HG03135 (cell line): ENCODE measurements at regions not wholly inside any gene's neighbourhood (a gene's known extent, or its start where the extent isn't known, plus 50 kb on each side); places are given as distances from the start of the nearest gene placed in this dataset.
"Not testable (repeated sequence)": the region's sequence is repeated elsewhere in the genome, so short reads cannot be mapped to it uniquely, and the experiment has no call there.

ENCODE experiments used
- ATAC-seq: cut with Tn5 transposase; IDR thresholded peaks from one replicate; pipeline ENCODE4 v1.9.1; 2021; ENCODE audit warnings: mild to moderate bottlenecking, moderate library complexity; ENCODE audit not compliant: unreplicated experiment

DNA sequence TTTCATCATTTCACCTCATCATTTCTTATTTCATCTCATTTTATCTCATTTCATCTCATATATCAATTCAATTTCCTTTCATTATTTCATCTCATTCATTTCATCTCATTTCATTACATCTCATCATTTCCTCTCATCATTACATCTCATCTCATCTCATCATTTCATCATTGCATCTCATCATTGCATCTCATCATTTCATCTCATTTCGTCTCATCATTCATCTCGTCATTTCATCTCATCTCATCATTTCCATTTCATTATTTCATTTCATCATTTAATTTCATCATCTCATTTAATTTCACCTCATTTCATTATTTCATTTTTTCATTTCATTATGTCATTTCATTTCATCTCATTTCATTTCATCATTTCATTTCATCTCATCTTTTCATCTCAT, 168.5 kb upstream of the FAM72C start:
- ATAC-seq, result not testable (repeated sequence)

- ATAC-seq, result not testable (repeated sequence)
Observed at GRCh38 chr1:144105006-144105405, 133.2 kb upstream of the FAM72C start.

DNA sequence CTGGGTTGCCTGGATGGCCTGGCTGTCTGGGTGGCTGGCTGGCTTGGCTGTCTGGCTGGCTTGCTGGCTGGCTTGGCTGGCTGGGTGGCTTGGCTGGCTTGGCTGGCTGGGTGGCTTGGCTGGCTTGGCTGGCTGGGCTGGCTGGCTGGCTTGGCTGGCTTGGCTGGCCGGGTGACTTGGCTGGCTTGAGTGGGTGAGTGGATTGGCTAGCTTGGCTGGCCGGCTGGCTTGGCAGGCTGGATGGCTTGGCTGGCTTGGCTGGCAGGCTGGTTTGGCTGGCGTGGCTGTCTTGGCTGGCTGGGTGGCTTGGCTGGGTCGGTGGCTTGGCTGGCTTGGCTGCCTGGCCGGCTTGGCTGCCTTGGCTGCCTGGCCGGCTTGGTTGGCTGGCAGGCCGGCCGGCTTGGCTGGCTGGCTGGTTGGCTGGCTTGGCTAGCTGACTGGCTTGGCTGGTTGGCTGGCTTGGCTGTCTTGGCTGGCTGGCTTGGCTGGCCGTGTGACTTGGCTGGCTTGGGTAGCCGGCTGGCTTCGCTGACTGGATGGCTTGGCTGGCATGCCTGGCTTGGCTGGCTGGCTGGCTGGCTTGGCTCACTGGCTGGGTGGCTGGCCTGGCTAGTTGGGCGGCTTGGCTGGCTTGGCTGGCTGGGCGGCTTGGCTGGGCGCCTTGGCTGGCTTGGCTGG, 132.4 kb upstream of the FAM72C start:
- not testable (repeated sequence) for ATAC-seq

GRCh38 chr1:144103156-144103880, 131.5 kb upstream of the FAM72C start:
- not testable (repeated sequence) for ATAC-seq

GRCh38 chr1:144102046-144102745, 130.4 kb upstream of the FAM72C start:
- not testable (repeated sequence) for ATAC-seq

DNA sequence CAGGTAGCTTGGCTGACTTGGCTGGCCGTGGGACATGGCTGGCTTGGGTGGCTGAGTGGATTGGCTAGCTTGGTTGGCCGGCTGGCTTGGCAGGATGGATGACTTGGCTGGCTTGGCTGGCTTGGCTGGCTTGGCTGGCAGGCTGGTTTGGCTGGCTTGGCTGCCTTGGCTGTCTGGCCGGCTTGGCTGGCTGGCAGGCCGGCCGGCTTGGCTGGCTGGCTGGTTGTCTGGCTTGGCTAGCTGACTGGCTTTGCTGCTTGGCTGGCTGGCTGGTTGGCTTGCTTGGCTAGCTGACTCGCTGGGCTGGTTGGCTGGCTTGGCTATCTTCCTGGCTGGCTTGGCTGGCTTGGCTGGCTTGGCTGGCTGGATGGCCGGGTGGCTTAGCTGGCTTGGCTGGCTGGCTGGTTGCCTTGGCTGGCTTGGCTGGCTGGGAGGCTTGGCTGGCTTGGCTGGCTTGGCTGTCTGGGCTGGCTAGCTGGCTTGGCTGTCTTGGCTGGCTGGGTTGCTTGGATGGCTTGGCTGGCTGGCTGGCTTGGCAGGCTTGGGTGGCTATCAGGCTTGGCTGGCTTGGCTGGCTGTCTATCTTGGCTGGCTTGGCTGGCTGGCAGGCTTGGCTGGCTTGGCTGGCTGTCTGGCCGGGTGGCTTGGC, 129.7 kb upstream of the FAM72C start:
- ATAC-seq, result no peak

DNA sequence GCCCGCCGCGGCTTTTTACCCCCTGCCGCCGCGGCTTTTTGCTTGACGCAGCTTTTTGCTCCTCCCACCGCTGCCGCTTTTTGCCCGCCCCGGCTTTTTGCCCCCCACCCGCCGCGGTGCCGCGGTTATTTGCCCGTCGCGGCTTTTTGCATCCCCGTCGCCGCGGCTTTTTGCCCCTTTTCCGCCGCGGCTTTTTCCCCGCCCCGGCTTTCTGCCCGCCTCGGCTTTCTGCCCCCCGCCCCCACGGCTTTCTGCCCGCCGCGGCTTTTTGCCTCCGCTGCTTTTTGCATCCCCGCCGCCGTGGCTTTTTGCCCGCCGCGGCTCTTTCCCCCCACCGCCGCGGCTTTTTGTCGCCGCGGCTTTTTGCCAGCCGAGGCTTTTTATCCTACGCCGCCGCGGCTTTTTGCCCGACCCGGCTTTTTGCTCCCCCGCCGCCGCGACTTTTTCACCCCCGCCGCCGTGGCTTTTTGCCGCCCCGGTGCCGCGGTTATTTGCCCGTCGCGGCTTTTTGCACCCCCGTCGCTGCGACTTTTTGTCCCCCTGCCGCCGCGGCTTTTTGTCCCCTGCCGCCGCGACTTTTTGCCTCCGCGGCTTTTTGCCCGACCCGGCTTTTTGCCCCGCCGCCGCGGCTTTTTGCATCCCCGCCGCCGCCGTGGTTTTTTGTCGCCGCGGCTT, 105.5 kb upstream of the FAM72C start:
- not testable (repeated sequence) for ATAC-seq

- ATAC-seq, result not testable (repeated sequence)
Observed at GRCh38 chr1:144076646-144077045, 104.9 kb upstream of the FAM72C start.

DNA sequence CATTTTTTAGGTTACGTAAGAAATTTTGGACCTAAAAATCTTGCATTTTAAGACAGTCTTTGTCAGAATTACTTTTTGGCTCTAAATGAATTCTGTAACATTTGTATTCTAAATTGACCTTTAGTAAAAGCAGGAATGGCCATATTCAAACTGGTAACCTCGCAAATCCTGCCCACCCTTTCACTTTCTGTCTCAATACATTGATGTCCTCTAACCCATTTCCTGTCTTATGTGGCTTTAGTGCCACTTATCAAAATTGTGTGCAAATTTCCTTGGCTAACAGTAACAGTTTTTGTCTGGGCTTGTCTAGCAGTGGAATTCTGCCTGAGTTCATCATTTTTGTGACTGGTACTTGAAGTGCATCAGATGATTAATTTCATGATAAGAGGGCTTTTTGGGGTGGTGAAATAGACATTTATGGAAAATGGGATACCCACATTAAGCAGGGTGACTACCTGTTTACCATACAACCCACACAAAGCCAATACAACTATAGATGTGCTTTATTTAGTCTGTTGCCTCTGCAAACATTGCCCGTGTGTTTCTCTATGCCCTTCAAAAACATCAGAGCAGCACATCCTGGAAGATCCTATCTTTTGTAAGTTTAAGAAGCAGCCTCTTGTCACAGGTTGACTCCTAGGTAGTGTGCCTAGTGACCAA, 98.7 kb upstream of the FAM72C start:
- not testable (repeated sequence) for ATAC-seq

GRCh38 chr1:144067042-144067441, 95.3 kb upstream of the FAM72C start:
- not testable (repeated sequence) for ATAC-seq

DNA sequence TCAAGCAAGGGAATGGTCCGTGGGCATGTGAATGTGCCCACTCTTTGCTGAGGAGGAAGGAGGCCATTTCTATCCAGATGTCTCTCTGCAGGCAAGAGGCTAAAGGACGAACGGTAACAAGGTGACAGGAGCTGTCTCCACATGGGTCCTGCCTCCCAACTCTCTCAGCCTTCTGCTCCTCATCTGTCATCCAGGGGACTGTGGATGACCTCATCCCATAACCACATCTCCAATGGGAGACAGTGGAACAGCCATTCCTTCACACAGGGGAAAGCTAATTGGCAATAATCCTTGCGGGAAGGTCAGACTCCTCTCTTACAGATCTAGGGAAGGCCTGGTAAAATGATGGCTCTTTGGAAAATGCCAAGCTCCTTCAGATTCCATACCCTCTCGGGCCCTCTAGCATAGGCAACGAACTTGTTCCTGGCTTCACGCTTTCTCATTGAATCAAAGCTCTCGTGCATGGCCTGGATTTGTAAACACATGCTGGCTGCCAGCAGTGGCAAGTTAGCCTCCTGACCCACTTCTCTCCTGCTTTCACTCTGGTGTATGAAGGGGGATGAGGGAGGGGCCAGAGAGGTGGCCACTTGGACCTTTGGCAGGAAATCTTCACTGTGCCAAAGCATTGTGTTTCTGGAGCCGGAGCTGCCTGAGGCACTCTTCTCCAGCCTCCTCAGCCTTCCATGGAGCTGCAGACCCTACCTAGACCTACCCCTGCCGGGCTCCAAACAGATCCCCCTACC, 94.5 kb upstream of the FAM72C start:
- not testable (repeated sequence) for ATAC-seq

GRCh38 chr1:144065299-144066060, 93.7 kb upstream of the FAM72C start:
- not testable (repeated sequence) for ATAC-seq

GRCh38 chr1:144049365-144049764, 77.6 kb upstream of the FAM72C start:
- not testable (repeated sequence) for ATAC-seq

DNA sequence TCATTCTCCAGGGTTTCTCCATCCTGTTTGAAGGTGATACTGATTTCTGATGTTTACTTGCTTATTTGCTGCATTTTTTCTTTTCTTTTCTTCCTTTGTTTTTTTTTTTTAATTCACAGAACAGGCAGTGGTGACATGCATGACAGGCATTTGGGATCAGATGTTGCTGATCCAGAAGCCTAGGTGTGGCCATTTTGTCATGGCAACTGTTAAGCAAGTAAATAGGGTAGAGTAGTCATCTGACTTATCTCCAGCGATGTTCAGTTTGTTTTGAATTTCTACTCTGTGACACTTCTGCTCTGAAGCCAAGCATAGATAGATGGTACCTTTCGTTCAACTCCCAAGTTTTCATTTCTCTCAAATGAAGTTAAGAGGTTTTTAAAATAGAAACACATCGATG, 74.9 kb upstream of the FAM72C start:
- not testable (repeated sequence) for ATAC-seq

DNA sequence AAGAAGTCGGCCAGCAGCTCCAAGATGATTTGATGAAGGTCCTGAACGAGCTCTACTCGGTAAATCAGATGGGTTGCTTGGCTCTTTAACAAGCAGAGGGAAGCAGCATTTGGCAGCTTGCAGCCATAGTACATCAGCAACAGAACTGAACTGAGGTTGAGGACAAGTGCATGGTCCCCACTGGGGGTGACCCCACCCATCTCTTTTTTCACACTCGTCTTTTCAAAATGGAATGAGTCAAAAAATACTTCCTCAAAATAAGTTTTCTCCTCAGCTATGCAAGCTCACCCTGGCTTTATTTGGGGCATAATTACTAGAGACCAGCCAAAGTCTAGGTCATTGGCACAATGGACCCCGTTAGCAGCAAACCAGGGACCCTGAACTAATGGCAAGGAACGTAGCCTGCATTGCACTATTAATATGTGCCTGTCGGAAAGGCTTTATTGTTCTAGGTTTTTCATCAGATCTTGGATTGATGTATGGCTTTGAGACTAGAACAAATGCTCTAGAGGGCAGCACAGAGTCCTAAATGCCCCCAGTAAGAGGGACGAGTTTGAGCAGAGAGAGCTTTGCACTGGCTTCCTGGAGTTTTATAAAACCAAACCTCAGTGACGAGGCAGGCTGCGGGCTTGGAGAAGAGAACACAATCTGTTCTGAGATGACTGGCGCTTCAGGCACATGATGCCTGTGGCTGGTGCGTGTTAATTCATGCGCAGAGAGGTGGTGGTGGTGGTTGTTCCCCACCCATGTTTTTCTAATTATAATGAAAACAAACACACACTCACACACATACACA, 74.2 kb upstream of the FAM72C start:
- ATAC-seq, result not testable (repeated sequence)

GRCh38 chr1:144042251-144042650, 70.5 kb upstream of the FAM72C start:
- not testable (repeated sequence) for ATAC-seq

DNA sequence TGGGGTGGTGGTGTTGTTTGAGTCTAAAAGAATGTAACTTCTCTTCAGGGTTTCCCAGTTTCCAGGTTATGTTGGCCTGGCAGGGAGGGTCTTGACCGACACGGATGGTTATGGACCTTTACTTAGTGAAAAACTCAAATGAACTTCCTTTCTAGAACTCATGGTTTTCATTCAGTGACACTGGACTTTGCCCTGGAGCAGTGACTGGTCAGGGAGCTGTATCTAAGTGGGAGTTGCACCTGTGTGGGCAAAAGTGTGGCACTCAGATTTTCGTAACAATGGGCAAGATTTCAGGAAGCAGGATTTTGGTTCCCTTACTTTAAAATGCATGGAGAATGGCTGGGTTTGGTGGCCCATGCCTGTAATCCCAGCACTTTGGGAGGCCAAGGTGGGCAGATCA, 68.5 kb upstream of the FAM72C start:
- not testable (repeated sequence) for ATAC-seq

GRCh38 chr1:144034045-144034444, 62.3 kb upstream of the FAM72C start:
- not testable (repeated sequence) for ATAC-seq
